ENCODE measurements at regions not wholly inside any gene's neighbourhood (a gene's known extent, or its start where the extent isn't known, plus 50 kb on each side); places are given as distances from the start of the nearest gene placed in this dataset.

- TF ChIP-seq ZFX (IDR thresholded peaks at IDR 0.05; ENCODE audit: borderline replicate concordance) (no peak), CTCF (IDR thresholded peaks at IDR 0.05) (no peak)
These were observed 195.7 kb downstream of the OXSM start for GRCh38 chr3:25985621-25986020.
